ENCODE measurements at regions not wholly inside any gene's neighbourhood (a gene's known extent, or its start where the extent isn't known, plus 50 kb on each side); places are given as distances from the start of the nearest gene placed in this dataset.

DNA sequence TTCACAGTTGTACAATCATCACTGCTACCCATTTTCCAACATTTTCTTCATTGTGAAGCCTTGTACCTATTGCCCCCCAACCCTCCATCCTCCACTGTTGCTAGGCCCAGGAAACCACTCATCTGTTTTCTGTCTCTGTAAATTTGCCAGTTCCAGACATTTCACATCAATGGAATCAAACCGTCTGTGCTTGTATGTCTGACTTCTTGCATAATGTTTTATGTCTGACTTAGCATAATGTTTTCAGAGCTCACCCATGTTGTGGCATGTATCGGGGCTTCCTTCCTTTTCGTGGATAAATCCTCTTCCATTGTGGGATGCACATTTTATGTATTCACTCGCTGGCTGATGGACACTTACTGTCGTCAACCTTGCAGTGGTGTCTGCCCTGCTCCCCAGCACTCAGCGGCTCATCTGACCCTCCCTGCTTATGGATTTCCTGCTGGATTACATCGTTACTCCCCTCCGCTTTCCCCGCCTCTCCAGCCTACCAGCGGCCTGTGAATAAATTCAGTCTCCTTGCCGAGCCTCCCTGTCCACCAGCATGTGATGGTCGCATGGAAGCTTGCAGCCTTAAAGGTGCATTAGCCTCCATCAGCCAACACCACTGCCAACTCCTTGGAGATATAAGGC lies 727.6 kb upstream of the TMEM132C start:
- DNase-seq, result no peak

- DNase-seq, result no peak
Measured at GRCh38 chr12:127542391-127542790, 724.6 kb upstream of the TMEM132C start.

DNA sequence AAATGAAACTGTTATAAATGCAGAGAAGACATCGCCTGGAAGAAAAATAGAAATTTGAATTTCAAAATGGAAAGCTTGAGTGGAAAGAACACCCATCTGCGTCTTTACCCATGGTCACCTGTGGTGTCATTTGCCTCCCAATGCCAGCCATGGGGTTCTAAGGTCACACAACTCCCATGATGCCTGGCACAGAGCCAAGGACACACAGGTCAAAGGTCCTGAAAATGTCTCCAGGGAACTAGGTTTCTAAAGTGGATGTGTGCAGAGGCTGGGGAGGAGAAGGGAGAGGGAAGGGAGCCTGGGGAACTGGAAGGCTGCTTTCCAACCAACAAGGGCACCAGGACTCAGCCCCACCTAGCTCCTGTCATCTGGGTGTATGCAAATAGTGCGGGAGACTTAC lies 724.0 kb upstream of the TMEM132C start:
- DNase-seq, result no peak

GRCh38 chr12:127546721-127547505 lies 720.1 kb upstream of the TMEM132C start:
- DNase-seq, result no peak

GRCh38 chr12:127548123-127548553 lies 718.8 kb upstream of the TMEM132C start:
- DNase-seq, result no peak

DNA sequence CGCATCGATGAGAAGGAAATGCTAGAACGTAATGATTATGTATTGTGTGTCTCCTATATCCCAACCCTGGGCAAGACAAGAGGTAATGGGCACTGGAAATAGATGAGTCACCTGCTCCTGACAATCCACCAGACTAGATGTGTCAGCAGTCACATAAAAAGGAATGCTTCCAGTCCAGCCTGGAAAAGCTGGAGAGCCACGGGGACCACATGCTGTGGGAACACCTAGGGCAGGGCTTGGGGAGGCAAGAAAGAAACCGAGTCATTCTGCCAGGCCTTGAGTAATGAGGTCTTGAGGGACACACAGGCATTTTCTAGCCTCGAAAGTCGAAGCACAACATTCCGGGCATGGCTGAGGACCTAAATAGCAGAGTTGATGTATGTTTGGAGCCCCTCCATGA lies 716.7 kb upstream of the TMEM132C start:
- no peak for DNase-seq

DNA sequence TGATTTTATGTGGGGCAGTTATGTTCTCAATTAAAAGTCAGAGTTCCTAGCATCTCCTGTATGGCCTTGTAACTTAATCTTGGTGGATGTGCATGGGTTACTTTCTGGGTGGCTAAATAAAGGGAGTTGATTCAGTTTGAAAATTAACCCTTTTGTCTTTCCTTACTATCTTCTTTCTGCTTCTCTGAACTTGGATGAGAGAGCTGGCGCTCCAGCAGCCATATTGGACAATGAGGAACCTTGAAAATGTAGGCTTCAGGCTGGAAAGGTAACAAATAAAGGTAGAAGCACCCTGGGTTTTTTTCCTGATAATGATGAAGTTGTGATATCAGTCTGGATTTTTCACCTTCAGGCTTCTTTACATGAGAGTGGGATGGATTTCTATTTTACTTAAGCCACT lies 714.1 kb upstream of the TMEM132C start:
- no peak for DNase-seq

DNA sequence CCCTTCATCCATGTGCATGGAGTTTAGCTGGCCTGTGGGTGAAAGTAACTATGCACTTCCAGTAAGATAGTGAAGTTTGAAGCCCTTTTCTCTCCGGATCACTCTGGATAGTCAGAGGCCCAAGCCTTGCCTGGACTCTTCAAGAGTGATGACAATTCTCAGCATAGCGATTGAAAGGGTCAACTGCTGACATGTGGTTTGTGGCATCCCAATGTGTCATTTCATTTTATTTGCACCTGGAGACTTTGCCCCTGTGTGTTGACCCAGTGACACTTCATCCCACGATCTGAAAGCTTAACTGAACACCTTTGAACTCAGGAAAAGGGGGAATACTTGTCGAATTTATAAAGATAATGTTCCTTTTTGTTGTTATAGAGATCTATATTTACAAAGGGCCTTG lies 711.9 kb upstream of the TMEM132C start:
- no peak for DNase-seq

GRCh38 chr12:127556231-127556886 lies 710.6 kb upstream of the TMEM132C start:
- no peak for DNase-seq

GRCh38 chr12:127558361-127558760 lies 708.6 kb upstream of the TMEM132C start:
- no peak for DNase-seq

DNA sequence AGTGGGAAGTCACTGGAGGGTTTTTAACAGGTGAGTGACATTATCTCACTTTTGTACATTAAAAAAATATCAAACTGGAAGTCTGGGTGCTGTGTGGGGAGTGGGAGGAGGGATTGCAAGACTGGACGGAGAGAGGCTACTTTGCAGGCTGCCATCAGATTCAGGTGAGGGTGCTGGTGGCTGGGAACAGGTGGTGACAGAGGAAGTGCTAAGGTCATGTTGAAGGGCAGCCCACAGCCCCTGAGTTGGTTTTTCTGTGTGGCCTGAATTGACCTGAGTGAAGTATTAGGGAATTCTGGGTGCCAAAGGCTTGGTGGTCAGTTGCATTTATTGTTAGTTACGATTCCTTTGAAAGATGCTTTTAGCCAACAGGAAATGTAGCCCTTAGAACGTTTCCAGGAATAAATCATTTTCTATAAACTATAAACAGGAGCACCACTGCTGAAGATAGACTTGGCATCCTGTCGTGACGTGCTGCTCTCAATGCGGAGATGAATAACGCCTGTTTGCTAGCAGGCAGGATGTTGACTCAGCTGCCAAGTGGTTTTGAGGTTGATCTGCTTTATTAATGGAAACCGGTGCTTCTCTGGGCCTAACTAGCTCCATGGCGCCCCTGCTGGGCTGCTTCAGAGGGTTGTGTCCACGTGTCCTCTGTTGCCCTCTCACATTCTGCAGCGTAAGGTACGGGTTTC lies 707.5 kb upstream of the TMEM132C start:
- DNase-seq, result peak; percentile 81

DNA sequence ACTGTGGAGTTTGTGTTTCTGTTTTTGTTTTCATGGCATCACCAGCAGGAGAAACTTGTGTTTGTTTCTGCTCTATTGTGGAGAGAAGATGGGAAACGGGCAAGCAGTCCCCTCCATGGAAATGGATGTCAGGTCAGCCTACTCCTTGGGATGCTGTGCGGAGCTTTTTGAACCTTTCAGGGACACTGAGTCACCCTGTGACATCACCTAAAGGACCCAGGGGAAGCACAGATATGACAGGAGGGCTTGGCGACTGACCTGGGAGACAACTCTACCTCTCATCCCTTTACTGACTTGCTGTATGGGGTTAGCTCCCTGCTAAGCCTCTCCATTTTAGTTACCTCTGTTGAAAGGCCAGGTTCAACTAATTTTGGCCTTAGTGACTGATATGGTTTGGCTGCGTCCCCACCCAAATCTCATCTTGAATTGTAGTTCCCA lies 706.9 kb upstream of the TMEM132C start:
- DNase-seq, result peak; percentile 3

DNA sequence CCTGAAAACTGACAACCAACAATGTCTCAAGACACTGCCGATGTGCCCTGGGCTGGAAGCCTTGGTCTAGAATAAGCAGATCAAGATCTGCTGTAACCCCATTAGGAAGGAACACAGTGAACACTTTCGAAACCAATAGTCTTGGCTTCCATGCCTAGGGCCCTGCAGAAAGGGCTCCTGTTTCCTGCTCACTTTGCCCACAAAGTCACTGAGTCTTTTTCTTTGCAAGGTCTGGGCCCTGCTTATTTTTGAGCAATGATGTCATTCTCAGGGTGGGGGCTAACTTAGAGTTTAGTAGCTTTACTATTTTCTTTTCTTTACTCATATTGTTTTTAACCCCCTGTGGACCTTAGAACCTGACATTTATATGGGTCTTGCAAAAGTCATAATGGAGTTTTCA lies 704.2 kb upstream of the TMEM132C start:
- no peak for DNase-seq

GRCh38 chr12:127565241-127565640 lies 701.7 kb upstream of the TMEM132C start:
- DNase-seq, result no peak

GRCh38 chr12:127567531-127567930 lies 699.4 kb upstream of the TMEM132C start:
- DNase-seq, result no peak

DNA sequence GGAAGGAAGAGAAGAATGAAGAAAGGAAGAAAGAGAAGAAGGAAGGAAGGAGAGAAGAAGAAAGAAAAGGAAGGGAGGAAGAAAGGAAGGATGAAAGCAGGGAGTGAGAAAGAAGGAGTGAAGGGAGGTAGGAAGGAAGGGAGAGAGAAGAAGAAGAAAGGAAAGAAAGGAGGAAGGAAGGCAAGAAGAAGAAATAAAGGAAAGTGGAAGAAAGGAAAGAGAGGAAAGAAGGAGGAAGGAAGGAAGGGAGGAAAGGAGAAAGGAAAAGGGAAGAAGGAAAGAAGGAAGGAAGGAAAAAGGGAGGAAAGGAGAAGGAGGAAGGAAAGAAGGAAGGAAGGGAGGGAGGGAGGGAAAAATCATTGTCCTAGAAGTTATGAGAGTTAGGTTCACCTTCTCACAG lies 696.6 kb upstream of the TMEM132C start:
- no peak for DNase-seq

DNA sequence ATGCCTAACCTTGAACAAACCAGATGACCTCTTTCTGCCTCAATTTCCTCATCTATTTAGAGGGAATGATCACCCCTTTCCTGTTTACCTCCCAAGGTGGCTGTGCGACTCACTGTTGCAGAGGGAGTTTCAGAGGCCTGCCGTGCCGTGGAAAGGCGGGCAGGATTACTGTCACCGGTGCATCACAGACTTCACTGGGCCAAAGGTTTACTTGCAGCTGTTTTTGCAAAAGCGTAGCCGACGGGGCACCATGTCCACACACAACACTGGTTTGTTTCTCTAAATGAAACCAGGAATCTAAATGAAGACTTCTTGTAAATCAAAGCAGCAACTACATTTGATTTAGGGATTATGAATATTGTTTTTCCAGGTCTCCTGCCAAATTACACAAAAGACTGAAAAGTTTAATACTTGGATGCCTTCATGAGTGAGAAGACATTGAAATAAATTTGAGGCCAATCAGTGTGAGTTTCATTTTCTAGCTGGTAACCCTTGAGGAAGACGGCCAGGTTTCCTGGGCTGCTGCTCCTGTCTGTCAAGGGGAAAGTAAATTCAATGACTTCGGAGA lies 696.1 kb upstream of the TMEM132C start:
- no peak for DNase-seq

DNA sequence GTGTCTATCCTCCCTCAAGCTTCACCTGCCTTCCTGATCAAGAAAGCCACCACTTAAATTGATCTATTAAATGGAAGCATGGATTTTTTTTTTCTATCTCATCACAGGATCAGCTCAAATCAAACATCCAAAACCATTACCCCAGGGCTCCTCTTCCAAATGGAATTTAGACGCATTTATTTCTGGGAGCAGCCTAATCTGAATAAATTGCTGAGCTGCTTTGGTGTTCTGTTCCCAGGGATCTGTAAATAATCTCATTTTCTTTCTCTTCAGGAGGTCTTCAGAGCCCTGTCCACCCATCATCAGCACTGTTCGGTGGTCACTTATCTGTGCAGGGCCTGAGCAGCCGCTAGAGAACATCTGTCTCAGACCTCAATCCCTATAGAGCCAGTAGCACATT lies 695.4 kb upstream of the TMEM132C start:
- no peak for DNase-seq

DNA sequence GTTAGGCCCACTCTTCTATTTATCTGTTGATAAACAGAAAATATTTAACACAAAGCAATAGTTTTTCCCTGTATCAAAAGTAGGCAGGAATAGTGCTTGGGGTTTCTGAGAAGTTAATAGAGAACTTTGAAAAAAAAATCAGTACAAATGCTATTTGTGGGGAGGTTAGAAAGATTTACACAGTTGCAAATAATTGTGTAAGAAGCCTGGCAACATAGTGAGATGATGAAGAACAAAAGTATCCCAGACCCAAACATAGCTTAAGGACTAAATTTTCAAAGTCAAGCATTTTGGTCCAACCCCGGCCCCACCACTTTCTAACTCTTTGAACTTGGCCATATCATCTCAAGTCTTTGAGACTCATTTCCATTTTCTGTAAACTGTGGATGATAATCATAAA lies 687.5 kb upstream of the TMEM132C start:
- no peak for DNase-seq

GRCh38 chr12:127582074-127582473 lies 684.9 kb upstream of the TMEM132C start:
- no peak for DNase-seq

DNA sequence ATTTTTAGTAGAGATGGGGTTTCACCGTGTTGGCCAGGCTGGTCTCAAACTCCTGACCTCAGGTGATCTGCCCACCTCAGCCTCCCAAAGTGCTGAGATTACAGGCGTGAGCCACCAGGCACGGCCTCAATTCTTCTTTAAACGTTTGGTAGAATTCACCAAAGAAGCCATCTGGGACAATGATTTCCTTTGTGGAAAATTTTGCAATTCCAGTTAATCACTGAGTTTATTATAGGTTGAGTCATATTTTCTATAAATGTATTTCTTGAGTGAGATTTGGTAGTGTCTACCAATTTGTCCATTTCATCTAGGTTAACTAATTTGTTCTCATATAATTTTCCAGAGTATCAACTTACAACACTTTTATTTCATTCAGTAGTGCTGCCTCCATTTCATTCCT lies 683.9 kb upstream of the TMEM132C start:
- no peak for DNase-seq

GRCh38 chr12:127588249-127588648 lies 678.7 kb upstream of the TMEM132C start:
- DNase-seq, result no peak

DNA sequence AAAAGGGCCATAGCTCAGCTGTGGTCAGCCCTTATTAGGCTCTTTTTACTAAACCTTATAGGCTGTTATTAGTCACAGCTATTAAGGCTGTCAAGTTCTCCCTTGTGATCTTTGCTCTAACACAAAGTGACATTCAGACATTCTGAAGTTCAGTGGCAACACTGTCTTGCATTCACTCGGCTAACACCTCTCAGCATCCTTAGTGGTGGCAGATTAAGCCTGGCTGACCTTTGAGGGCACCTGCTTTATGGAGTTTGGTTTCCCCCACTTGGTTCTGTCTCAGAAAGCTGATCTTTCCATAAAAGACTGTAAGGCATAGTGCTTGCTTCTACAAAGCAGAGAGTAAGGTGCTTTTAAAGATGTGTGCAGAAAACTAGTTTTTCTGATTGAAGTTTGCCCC lies 677.4 kb upstream of the TMEM132C start:
- no peak for DNase-seq
